HG02938 (cell line): ENCODE measurements at regions not wholly inside any gene's neighbourhood (a gene's known extent, or its start where the extent isn't known, plus 50 kb on each side); places are given as distances from the start of the nearest gene placed in this dataset.

Experiments used
- ATAC-seq: cut with Tn5 transposase; IDR thresholded peaks from one replicate; pipeline ENCODE4 v1.9.1; 2021; ENCODE audit warnings: mild to moderate bottlenecking, moderate library complexity; ENCODE audit not compliant: unreplicated experiment

GRCh38 chr17:33403194-33403593 is 110.1 kb upstream of the ASIC2 start:
- ATAC-seq: no peak

GRCh38 chr17:33404070-33404819 is 111.2 kb upstream of the ASIC2 start:
- ATAC-seq: no peak

- no peak for ATAC-seq
Measured at GRCh38 chr17:33416131-33416530, 123.0 kb upstream of the ASIC2 start.

- no peak for ATAC-seq
Measured at GRCh38 chr17:33421933-33422332, 128.8 kb upstream of the ASIC2 start.

GRCh38 chr17:33433581-33433980 is 140.5 kb upstream of the ASIC2 start:
- ATAC-seq: no peak

- no peak for ATAC-seq
Measured at GRCh38 chr17:33434841-33435240, 141.7 kb upstream of the ASIC2 start.

GRCh38 chr17:33435721-33436301 is 142.7 kb upstream of the ASIC2 start:
- ATAC-seq: no peak

GRCh38 chr17:33436321-33436720 is 143.2 kb upstream of the ASIC2 start:
- no peak for ATAC-seq

GRCh38 chr17:33438139-33438538 is 145.0 kb upstream of the ASIC2 start:
- ATAC-seq: no peak

- ATAC-seq: no peak
Measured at GRCh38 chr17:33438578-33438977, 145.5 kb upstream of the ASIC2 start.

- ATAC-seq: no peak
Measured at GRCh38 chr17:33442320-33442719, 149.2 kb upstream of the ASIC2 start.

GRCh38 chr17:33444731-33445130 is 151.6 kb upstream of the ASIC2 start:
- no peak for ATAC-seq

GRCh38 chr17:33447090-33447489 is 154.0 kb upstream of the ASIC2 start:
- ATAC-seq: no peak

- ATAC-seq: no peak
Measured at GRCh38 chr17:33451221-33451620, 158.1 kb upstream of the ASIC2 start.

- ATAC-seq: no peak
Measured at GRCh38 chr17:33457477-33457876, 164.4 kb upstream of the ASIC2 start.

GRCh38 chr17:33459078-33459940 is 166.2 kb upstream of the ASIC2 start:
- no peak for ATAC-seq

- no peak for ATAC-seq
Measured at GRCh38 chr17:33460781-33461450, 167.8 kb upstream of the ASIC2 start.

GRCh38 chr17:33463887-33464286 is 170.8 kb upstream of the ASIC2 start:
- no peak for ATAC-seq

GRCh38 chr17:33464669-33465280 is 171.7 kb upstream of the ASIC2 start:
- ATAC-seq: no peak

- no peak for ATAC-seq
Measured at GRCh38 chr17:33469421-33469820, 176.3 kb upstream of the ASIC2 start.

- no peak for ATAC-seq
Measured at GRCh38 chr17:33469911-33470310, 176.8 kb upstream of the ASIC2 start.
